Immature natural killer cell (primary cell): ENCODE measurements at regions not wholly inside any gene's neighbourhood (a gene's known extent, or its start where the extent isn't known, plus 50 kb on each side); places are given as distances from the start of the nearest gene placed in this dataset.

Source experiments
- DNase-seq, 3 donors: peaks; one replicate each; pipeline ENCODE4 v3.0.0; 2022; ENCODE audit warnings: mixed read lengths in 1 of 3
- H3K27ac Mint-ChIP-seq, 6 donors: one replicate each; pipeline ENCODE4 v1.8.0; 2020; ENCODE audit warnings: mixed read lengths in 6 of 6, mild to moderate bottlenecking in 5 of 6, inconsistent platforms in 4 of 6, moderate library complexity in 3 of 6
- H3K27me3 Mint-ChIP-seq, 3 donors: one replicate each; pipeline ENCODE4 v1.8.0; 2020 to 2021; ENCODE audit warnings: low read depth in 3 of 3, mild to moderate bottlenecking in 3 of 3, mixed read lengths in 3 of 3, moderate library complexity in 3 of 3, inconsistent platforms in 1 of 3
- H3K36me3 Mint-ChIP-seq, 3 donors: one replicate each; pipeline ENCODE4 v1.8.0; 2020; ENCODE audit warnings: mixed read lengths in 3 of 3, inconsistent platforms in 2 of 3, mild to moderate bottlenecking in 2 of 3
- H3K4me1 Mint-ChIP-seq, 2 donors: one replicate each; pipeline ENCODE4 v1.8.0; 2020; ENCODE audit warnings: inconsistent platforms in 2 of 2, mild to moderate bottlenecking in 2 of 2, mixed read lengths in 2 of 2, moderate library complexity in 1 of 2
- H3K4me3 Mint-ChIP-seq, 5 donors: one replicate each; pipeline ENCODE4 v1.8.0; 2020; ENCODE audit warnings: mild to moderate bottlenecking in 5 of 5, mixed read lengths in 5 of 5, inconsistent platforms in 3 of 5, moderate library complexity in 3 of 5
- H3K9me3 Mint-ChIP-seq, 6 donors: one replicate each; pipeline ENCODE4 v1.8.0; 2020; ENCODE audit warnings: mild to moderate bottlenecking in 6 of 6, mixed read lengths in 6 of 6, inconsistent platforms in 4 of 6, moderate library complexity in 3 of 6

DNA sequence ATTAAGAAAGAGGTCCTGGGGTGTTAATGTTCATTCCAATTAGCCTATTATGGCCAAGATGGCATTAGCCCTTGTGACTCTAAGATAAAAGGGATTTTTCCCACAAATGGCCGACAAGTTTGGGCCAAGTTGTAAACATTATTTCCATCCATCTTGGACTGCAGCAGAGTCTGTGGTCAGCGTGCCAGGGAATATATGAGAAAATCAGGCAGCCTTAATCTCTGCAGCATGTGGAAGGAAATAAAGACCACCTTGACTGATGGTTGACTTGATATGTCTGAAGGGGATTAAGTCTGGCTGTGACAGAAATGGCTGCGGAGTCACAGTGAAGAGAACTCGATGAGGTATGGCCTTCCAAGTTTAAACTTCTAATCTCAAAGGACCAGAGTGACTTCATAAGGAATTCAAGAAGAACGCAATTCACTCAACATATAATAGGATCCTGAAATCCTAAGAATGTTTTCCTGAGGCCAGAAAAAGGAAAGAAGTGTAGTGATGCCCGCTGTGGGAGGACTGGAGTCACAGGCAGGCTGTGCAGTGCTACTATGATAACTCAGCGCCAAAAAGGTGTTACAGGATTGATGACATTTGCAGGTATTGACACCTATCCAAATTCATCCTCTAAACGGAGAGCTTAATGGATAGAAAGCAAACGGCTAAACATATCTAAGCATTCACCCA is 287.1 kb downstream of the SEC61B start:
- no peak for DNase-seq
- peaks cover 0 to 10% (median 1%) of the 10 kb centered on the region in 3 donors for H3K27me3 Mint-ChIP-seq
- no peak overlapping the region for H3K27ac Mint-ChIP-seq
- H3K4me1 Mint-ChIP-seq = no peaks in the 10 kb centered on the region
- no peaks in the 10 kb centered on the region for H3K36me3 Mint-ChIP-seq
- H3K9me3 Mint-ChIP-seq = no peaks in the 10 kb centered on the region
- no peak overlapping the region for H3K4me3 Mint-ChIP-seq

DNA sequence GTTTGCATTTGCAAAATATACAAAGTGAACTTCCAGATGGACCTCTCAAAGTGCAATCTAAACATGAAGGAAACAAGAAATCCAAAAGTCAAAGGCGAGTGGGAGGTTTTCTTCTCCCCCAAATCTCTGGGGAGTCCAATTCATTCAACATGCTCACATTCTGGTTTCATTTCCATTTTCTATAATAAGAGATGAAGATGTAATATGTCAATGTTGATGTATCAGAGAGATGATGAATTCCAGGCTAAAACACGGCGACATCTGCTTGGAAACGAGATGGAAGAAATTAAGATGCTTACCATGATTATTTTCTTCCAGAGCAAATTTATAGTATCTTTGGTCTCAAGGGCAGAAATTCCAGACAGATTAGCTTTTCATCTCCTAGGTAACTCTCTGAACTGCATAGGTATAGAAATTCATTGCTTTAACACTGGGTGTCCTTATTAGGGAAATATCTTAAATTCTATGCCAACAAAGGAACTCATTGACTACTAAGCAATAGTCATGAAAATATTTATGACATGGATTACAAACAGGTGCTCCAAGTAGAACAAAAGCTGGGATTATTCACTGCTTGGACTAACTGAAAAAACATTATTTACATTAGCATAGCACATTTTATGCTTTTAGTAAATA is 287.9 kb downstream of the SEC61B start:
- Mint-ChIP-seq H3K36me3 (no peaks in the 10 kb centered on the region), H3K4me3 (no peak overlapping the region), H3K27me3 (peaks cover 0 to 10% (median 1%) of the 10 kb centered on the region in 3 donors), H3K9me3 (no peaks in the 10 kb centered on the region), H3K4me1 (no peaks in the 10 kb centered on the region), H3K27ac (no peak overlapping the region)
- no peak for DNase-seq

DNA sequence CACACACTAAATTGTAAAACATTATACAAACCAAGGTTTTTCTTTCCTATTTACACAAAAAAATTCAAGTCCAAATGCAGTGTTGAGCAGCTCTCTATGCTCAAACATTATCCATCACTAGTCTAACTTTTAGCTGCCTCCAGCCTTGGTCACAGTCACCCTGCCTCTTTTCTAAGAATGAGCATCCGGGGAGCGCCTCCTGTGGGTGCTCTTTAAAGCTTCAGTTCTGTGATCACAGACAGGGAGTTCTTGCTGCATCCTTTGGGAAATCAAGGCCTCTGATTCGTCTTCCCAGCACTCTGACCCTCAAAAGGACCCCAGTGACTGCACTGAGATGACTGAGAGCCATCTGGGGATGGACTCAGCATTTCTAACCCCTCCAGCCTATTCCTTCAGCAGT is 289.6 kb downstream of the SEC61B start:
- Mint-ChIP-seq H3K36me3 (no peaks in the 10 kb centered on the region), H3K9me3 (no peaks in the 10 kb centered on the region), H3K4me3 (no peak overlapping the region), H3K4me1 (peaks cover 0 to 3% of the 10 kb centered on the region in 2 donors), H3K27ac (no peak overlapping the region), H3K27me3 (peaks cover 0 to 7% (median 0%) of the 10 kb centered on the region in 3 donors)
- DNase-seq = no peak

DNA sequence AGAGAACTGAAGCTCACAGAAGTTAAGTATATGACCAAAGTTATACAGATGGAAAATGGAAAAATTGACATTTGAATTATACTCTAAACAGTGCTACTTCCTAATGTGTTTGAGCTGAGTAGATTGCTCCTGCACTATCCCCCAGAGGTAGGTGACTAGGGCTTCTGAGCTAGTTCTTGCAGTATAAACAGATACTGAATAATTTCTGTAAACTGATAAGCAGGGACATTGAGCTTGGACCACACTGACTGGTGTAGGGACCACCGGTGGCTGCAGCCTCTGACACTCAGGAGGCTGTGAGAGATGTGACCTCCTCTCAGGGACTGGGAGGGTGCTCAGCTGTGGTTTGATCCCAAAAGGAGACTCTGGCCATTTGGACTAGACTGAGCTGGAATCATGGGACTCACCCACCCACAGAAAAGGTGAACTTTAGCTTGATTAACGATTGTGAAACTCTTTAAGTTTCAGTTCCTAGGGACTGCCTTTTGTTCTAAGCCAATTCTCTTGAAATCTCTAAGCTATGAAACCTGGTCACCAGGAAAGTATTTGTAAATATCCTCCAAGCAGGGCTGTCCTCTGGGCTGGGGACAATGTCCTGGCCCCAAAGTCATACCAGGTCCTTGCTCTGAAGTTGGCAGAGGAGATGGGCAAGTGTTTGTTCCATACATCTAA is 291.5 kb downstream of the SEC61B start:
- H3K36me3 Mint-ChIP-seq = no peaks in the 10 kb centered on the region
- H3K4me1 Mint-ChIP-seq = peaks cover 0 to 6% of the 10 kb centered on the region in 2 donors
- no peaks in the 10 kb centered on the region for H3K9me3 Mint-ChIP-seq
- no peak overlapping the region for H3K4me3 Mint-ChIP-seq
- H3K27ac Mint-ChIP-seq = no peak overlapping the region
- DNase-seq = no peak
- H3K27me3 Mint-ChIP-seq = peaks cover 0 to 2% (median 0%) of the 10 kb centered on the region in 3 donors

DNA sequence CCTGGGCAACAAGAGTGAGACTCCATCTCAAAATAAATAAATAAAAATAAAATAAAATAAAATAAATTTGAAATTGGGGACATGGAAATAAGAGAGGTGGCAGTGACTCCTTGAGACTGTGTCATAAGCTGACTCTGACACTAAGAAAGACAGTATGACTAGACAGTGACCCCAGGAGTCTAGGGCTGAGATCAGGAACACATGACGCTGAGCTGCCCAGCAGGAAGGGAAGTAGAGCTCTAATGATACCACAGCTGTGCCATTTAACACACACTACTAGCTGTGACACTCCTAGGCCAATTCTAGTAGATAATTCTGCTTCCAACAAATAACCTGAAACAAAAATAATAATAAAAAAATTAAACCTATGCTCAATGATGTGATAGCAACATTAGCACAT is 293.0 kb downstream of the SEC61B start:
- H3K27me3 Mint-ChIP-seq = peaks cover 0 to 2% (median 2%) of the 10 kb centered on the region in 3 donors
- no peaks in the 10 kb centered on the region for H3K9me3 Mint-ChIP-seq
- no peaks in the 10 kb centered on the region for H3K36me3 Mint-ChIP-seq

DNA sequence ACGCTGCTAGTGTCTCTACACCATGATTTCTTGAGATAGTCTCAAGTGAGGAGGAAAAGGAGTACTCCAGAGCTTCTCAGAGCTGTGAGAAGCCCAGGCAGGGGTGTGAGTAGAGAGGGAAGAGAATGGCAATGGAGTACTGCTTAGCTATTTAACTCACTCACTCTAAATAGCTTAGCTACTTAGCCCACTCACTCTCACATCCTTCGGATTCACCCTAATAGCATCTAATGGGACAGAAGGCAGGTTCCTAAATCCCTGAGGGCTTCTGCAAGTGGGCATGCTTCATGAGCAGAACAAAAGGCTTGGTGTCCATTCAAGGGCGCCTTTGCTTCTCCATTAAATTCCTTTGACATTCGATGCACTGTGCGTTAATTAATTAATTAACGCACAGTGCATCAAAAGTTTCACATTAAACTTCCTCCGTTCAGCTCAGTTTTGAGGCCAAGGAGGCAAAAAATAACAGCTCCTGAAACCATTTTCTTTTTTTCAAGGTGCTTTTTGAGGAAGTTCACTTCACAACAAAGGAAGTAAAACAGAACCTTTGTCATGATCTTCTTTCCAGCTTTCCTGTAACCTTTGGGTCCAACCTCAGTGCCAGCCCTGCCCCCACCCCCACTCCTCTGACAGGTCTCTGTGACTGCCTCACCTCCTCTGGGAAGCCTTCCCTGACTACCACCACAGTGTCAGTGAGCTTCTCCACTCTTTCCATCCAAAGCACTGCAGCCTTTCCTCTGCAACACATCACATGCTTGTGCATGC is 294.0 kb downstream of the SEC61B start:
- Mint-ChIP-seq H3K27me3 (peaks cover 0 to 5% (median 2%) of the 10 kb centered on the region in 3 donors), H3K4me3 (no peak overlapping the region), H3K36me3 (no peaks in the 10 kb centered on the region), H3K27ac (no peak overlapping the region), H3K4me1 (peaks cover 0 to 6% of the 10 kb centered on the region in 2 donors), H3K9me3 (no peaks in the 10 kb centered on the region)
- no peak for DNase-seq

More for the DNA sequence above, 293.0 kb downstream of the SEC61B start:
- Mint-ChIP-seq H3K27ac (no peak overlapping the region), H3K4me1 (peaks cover 0 to 6% of the 10 kb centered on the region in 2 donors), H3K4me3 (no peak overlapping the region)
- DNase-seq = no peak

DNA sequence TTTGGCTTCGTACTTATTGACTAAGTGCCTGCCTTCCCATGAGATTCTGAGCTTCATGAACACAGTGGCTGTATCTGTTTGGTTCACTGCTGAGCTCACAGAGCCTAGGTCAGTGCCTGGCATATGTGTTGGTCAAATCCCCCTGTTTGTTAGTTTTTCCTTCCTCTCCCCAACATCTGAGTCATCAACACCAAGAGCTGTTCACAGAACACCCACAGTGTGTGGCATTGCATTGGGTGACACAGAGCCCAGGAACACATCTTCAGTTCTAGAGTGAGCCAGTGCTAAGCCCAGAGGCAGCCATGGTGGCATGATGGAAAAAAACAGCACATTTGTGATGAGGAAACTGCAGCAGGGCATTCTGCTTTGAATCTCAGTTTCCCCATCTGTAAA is 294.6 kb downstream of the SEC61B start:
- Mint-ChIP-seq H3K27me3 (peaks cover 0 to 5% (median 2%) of the 10 kb centered on the region in 3 donors), H3K27ac (no peak overlapping the region), H3K4me1 (peaks cover 0 to 6% of the 10 kb centered on the region in 2 donors), H3K36me3 (no peaks in the 10 kb centered on the region), H3K9me3 (no peaks in the 10 kb centered on the region), H3K4me3 (no peak overlapping the region)
- no peak for DNase-seq

DNA sequence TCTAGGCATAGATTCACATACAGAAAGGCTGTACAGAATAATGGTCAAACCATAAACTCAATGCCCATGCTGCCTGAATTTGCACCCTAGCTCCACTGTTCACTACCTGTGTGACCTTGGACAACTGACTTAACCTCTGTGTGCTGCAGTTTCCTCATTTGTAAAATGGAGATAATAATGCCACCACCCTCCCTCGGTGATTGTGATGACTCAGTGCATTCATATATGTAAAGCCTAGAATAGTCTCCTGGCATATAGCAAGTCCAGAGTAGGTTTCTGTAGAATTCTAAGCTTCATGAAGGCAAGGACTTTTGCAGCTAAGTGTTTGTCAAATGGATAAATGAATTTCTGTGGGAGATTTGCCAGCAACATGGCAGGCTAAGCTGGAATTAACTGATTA is 297.8 kb upstream of the NR4A3 start:
- Mint-ChIP-seq H3K9me3 (peaks cover 0 to 2% (median 0%) of the 10 kb centered on the region in 6 donors), H3K27ac (no peak overlapping the region), H3K4me1 (no peaks in the 10 kb centered on the region), H3K4me3 (no peak overlapping the region), H3K36me3 (no peaks in the 10 kb centered on the region), H3K27me3 (peaks cover 0 to 7% (median 4%) of the 10 kb centered on the region in 3 donors)
- no peak for DNase-seq

DNA sequence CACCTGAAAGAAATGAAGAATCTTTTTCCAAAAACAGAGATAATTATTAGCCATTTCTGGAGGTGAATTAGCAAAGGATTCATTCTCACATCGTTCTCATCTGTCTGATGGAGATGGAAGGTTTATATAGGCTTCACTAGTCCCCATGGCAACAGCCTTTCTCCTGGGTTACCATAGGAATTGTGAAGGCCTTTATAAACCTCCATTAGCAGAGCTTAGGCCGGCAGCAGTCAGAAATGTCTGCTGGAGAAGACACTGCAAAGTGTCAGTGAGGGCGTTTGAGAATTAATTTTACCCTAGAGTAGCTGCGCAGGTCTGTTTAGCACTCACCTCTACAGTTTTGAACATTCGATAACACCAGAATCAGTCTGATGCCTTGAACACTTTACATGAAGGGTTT is 290.4 kb upstream of the NR4A3 start:
- no peak overlapping the region for H3K27ac Mint-ChIP-seq
- peaks cover 0 to 2% (median 0%) of the 10 kb centered on the region in 6 donors for H3K9me3 Mint-ChIP-seq
- DNase-seq = no peak
- H3K4me1 Mint-ChIP-seq = no peaks in the 10 kb centered on the region
- H3K4me3 Mint-ChIP-seq = no peak overlapping the region
- peaks cover 0 to 8% (median 3%) of the 10 kb centered on the region in 3 donors for H3K27me3 Mint-ChIP-seq
- no peaks in the 10 kb centered on the region for H3K36me3 Mint-ChIP-seq

DNA sequence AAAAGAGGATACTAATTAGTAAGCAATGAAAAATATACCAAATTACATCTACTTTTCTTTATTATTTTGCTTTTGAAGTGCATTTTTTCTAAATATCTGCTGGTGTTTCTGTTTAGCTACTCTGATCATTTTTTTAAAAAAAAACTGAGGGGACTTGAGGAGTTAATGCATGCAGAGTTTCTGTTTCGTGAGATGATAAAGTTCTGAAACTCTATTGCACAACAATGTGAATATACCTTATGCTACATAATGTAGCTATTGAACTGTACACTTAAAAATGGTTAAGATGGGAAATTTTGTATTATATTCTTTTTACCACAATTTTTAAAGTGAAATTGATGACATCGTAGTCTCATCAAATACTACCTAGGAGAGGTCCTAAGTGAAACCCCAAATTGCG is 288.3 kb upstream of the NR4A3 start:
- no peaks in the 10 kb centered on the region for H3K36me3 Mint-ChIP-seq

DNA sequence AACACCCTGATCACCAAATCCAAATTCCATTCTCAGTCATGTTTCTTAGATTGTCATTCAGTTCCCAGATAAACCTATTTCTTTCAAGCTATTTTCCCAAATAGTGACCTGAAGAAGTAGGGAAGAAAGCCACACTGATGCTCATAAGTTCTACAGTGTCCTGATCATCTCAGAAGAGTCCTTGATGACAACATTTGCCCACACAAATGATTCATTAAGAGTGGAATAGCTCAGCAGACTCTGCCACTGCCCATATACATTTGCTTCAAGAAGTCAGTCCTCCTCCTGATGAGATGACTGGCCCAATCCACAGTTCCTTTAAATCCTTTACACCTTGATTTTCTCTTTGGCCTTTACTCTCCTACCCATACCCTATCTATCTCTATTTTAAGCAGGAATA is 283.7 kb upstream of the NR4A3 start:
- peaks cover 3 to 8% (median 6%) of the 10 kb centered on the region in 3 donors for H3K27me3 Mint-ChIP-seq
- H3K9me3 Mint-ChIP-seq = no peaks in the 10 kb centered on the region
- H3K4me3 Mint-ChIP-seq = no peak overlapping the region
- H3K27ac Mint-ChIP-seq = no peak overlapping the region
- no peaks in the 10 kb centered on the region for H3K4me1 Mint-ChIP-seq
- no peak for DNase-seq
- no peaks in the 10 kb centered on the region for H3K36me3 Mint-ChIP-seq

More for the DNA sequence above, 288.3 kb upstream of the NR4A3 start:
- Mint-ChIP-seq H3K27me3 (peaks cover 3 to 8% (median 4%) of the 10 kb centered on the region in 3 donors), H3K9me3 (peaks cover 0 to 2% (median 0%) of the 10 kb centered on the region in 6 donors), H3K27ac (no peak overlapping the region), H3K4me3 (no peak overlapping the region), H3K4me1 (no peaks in the 10 kb centered on the region)
- DNase-seq = no peak

DNA sequence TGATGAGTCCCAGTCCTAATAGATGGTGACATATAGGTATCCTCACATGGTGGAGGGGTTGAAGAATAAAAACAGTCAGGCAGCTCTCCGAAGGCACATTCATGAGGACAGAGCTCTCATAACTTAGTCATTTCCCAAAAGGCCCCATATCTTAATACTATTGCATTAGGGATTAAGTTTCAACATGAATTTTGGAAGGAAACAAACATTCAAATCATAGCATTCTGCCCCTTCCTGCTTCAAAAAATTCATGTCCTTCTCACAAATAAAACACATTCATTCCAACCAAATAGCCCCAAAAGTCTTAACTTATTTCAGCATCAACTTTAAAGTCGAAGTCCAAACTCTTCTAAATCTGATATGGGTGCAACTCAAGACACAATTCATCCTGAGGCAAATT is 277.2 kb upstream of the NR4A3 start:
- no peak for DNase-seq
- Mint-ChIP-seq H3K27ac (no peak overlapping the region), H3K27me3 (peaks cover 2 to 10% (median 4%) of the 10 kb centered on the region in 3 donors), H3K36me3 (no peaks in the 10 kb centered on the region), H3K4me1 (no peaks in the 10 kb centered on the region), H3K4me3 (no peak overlapping the region), H3K9me3 (peaks cover 0 to 2% (median under 1%) of the 10 kb centered on the region in 6 donors)

DNA sequence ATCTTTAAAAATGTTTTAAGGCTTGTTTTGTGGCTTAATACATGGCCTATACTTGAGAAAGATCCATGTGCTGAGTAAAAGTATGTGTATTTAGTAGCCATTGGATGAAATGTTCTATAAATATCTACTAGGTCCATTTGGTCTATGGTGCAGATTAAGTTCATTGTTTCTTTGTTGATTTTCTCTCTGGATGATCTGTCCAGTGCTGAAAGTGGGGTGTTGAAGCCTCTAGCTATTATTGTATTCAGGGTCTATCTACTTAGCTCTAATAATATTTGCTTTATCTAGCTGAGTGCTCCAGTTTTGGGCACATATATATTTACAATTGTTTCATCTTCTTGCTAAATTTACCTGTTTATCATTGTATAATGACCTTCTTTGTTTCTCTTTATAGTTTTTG is 272.2 kb upstream of the NR4A3 start:
- no peak for DNase-seq
- peaks cover 6 to 11% (median 9%) of the 10 kb centered on the region in 3 donors for H3K27me3 Mint-ChIP-seq

More for the DNA sequence above, 272.2 kb upstream of the NR4A3 start:
- Mint-ChIP-seq H3K4me3 (no peak overlapping the region), H3K4me1 (no peaks in the 10 kb centered on the region), H3K36me3 (peaks cover 0 to 2% (median 0%) of the 10 kb centered on the region in 3 donors), H3K9me3 (peaks cover 11 to 25% (median 21%) of the 10 kb centered on the region in 6 donors), H3K27ac (no peak overlapping the region)
